HG03108 (cell line): ENCODE measurements at regions not wholly inside any gene's neighbourhood (a gene's known extent, or its start where the extent isn't known, plus 50 kb on each side); places are given as distances from the start of the nearest gene placed in this dataset.
"Not testable (repeated sequence)": the region's sequence is repeated elsewhere in the genome, so short reads cannot be mapped to it uniquely, and the experiment has no call there.

Source experiments
- ATAC-seq: cut with Tn5 transposase; IDR thresholded peaks from one replicate; pipeline ENCODE4 v1.9.1; 2021; ENCODE audit warnings: moderate library complexity; ENCODE audit not compliant: unreplicated experiment

GRCh38 chr18:46226461-46226860, 122.3 kb downstream of the HAUS1 start:
- ATAC-seq = no peak

GRCh38 chr18:46229641-46230040, 125.5 kb downstream of the HAUS1 start:
- not testable (repeated sequence) for ATAC-seq

- ATAC-seq = no peak
These were observed 132.0 kb downstream of the HAUS1 start for GRCh38 chr18:46236156-46236555.

- ATAC-seq = no peak
These were observed 133.7 kb downstream of the HAUS1 start for GRCh38 chr18:46237891-46238290.

- ATAC-seq = no peak
These were observed 135.4 kb downstream of the HAUS1 start for GRCh38 chr18:46239549-46239948.

- no peak for ATAC-seq
These were observed 135.8 kb downstream of the HAUS1 start for GRCh38 chr18:46239998-46240397.

GRCh38 chr18:46241393-46241792, 137.2 kb downstream of the HAUS1 start:
- not testable (repeated sequence) for ATAC-seq

- ATAC-seq = no peak
These were observed 138.0 kb downstream of the HAUS1 start for GRCh38 chr18:46242183-46242582.

- no peak for ATAC-seq
These were observed 138.9 kb downstream of the HAUS1 start for GRCh38 chr18:46243095-46243494.

GRCh38 chr18:46243673-46244072, 139.5 kb downstream of the HAUS1 start:
- ATAC-seq = no peak

GRCh38 chr18:46246101-46246500, 141.9 kb downstream of the HAUS1 start:
- ATAC-seq = no peak

- no peak for ATAC-seq
These were observed 143.8 kb downstream of the HAUS1 start for GRCh38 chr18:46247942-46248341.

- ATAC-seq = peak; percentile 96
These were observed 146.1 kb downstream of the HAUS1 start for GRCh38 chr18:46250084-46250811.

GRCh38 chr18:46250812-46251173, 146.6 kb downstream of the HAUS1 start:
- ATAC-seq = no peak

GRCh38 chr18:46252759-46253158, 148.6 kb downstream of the HAUS1 start:
- ATAC-seq = no peak

- no peak for ATAC-seq
These were observed 149.3 kb downstream of the HAUS1 start for GRCh38 chr18:46253498-46253897.

GRCh38 chr18:46256078-46256477, 151.9 kb downstream of the HAUS1 start:
- no peak for ATAC-seq

- no peak for ATAC-seq
These were observed 153.2 kb downstream of the HAUS1 start for GRCh38 chr18:46257366-46257765.

- no peak for ATAC-seq
These were observed 156.1 kb downstream of the HAUS1 start for GRCh38 chr18:46260016-46260878.

- no peak for ATAC-seq
These were observed 156.6 kb downstream of the HAUS1 start for GRCh38 chr18:46260879-46261143.

- no peak for ATAC-seq
These were observed 157.6 kb downstream of the HAUS1 start for GRCh38 chr18:46261799-46262198.

GRCh38 chr18:46262856-46263255, 158.7 kb downstream of the HAUS1 start:
- ATAC-seq = no peak
